ENCODE measurements at regions not wholly inside any gene's neighbourhood (a gene's known extent, or its start where the extent isn't known, plus 50 kb on each side); places are given as distances from the start of the nearest gene placed in this dataset.
"Not testable (repeated sequence)": the region's sequence is repeated elsewhere in the genome, so short reads cannot be mapped to it uniquely, and the experiment has no call there.

DNA sequence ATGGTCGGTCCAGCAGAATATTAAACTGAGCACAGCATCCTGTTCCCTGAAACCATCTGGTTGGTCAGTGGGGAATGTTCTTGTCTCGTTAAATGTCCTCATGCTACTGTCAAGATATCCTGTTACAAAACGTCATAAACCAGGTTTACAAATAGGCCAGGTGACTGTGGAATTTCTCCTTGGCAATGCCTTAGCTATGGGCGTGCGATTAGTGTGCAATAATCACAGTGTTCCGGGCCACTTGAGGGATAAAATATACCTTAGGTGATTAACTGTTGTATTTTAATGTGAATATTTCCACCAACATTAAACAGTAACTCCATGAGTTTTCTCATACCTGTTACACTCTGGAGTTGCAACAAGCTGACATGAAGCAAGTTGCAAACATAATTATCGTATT lies 223.1 kb upstream of the FRG2C start:
- DNase-seq (ENCODE audit: low spot score) = not testable (repeated sequence)

DNA sequence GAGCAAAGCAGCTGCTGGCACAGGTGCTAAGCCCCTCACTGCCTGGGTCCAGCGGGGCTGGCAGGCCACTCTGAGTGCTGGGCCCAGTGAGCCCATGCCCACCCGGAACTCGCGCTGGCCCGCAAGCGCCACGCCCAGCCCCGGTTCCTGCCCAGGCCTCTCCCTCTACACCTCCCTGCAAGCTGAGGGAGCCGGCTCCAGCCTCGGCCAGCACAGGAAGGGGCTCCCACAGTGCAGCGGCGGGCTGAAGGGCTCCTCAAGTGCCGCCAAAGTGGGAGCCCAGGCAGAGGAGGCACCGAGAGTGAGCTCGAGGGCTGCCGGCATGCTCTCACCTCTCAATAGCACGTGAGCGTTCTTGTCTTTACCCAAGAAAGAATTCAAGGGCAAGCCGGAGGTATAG lies 219.5 kb upstream of the FRG2C start:
- not testable (repeated sequence) for DNase-seq (ENCODE audit: low spot score)

DNA sequence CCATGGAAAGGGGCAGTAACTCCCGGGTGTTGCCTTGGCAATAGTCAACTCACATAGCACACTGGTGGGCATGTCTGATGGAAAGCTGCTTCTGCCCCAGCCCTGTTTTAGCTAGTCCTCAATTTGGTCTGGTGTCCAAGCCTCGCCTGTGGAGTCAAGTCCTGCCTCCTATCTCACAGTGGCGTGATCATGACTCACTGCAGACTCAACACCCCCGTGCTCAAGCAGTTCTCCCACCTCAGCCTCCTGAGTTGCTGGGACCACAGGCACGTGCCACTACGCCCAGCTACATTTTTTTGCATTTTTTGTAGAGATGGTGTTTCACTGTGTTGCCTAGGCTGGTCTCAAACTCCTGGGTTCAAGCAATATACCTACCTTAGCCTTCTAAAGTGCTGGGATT lies 218.9 kb upstream of the FRG2C start:
- DNase-seq (ENCODE audit: low spot score) = not testable (repeated sequence)

DNA sequence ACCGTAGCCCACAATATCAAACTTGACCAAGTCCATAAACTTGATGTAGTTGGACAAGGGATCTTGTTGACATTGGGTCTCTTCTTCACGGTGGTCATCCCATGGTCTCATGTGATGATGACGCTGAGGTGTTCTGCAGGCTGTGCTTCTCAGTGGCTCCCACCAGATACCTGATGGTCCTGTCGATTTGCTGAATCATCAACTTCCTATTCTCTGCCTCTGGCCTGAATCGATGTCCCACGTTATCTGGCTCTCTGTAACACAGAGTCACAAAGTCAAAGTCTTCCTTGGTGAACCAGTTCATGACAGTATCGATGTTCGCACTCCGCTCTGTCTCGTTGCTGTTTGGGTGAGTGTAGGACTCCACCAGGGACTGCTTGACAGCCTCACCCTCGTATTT lies 217.2 kb upstream of the FRG2C start:
- DNase-seq (ENCODE audit: low spot score) = not testable (repeated sequence)

DNA sequence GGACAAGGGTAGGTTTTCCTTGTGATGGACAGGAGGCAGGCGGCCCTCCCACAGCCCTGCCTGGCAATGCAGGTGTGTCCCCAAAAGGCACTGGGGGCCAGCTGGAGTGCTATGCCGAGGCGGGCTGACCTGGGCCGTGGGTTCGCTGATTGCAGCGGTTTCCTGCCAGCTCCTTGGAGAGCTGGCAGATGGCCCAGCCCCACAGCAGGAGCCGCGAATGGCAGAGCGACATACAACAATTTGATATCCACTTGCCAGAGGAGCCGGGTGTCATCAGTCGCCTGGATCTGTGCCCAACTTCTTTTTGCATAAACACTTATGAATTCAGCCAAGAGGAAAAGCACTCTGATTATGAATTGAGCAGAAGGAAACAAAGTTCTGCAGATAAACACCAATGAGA lies 210.8 kb upstream of the FRG2C start:
- DNase-seq (ENCODE audit: low spot score) = peak; percentile 48

DNA sequence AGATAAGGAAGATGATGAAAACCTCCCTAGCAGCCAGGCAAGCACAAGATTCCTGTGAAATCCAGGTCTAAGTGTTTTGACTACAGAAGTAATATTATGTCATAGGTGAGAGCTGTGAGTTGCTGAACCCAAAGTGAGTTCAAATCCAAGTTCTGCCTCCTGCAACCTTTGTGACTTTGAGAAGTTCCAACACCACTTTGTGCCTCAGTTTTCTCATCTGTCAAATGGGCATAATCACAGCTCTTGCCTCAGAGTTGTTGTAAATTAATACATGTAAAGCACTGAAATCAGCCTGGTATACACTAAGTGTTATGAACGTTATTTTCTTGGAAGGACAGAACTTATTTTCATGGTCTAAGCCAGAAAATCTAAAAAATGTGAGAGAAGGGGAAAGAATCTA lies 210.3 kb upstream of the FRG2C start:
- not testable (repeated sequence) for DNase-seq (ENCODE audit: low spot score)

DNA sequence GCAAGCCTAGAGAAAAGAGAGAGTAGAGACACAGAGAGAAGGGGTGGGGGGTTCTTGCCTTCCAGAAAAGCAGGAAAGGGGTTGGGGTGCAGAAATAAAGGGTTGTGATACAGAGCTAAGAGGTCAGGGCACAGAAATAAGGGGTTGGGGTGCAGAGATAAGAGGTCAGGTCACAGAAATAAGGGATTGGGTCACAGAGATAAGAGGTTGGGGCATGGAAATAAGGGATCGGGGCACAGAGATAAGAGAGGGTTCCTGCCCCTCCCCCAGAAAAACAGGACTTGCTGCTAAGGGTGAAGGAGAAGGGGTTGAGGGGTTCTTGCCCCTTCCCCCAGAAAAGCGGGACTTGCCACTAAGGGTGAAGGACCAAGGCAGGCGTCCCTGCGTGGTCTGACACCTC lies 189.6 kb upstream of the FRG2C start:
- not testable (repeated sequence) for DNase-seq (ENCODE audit: low spot score)

DNA sequence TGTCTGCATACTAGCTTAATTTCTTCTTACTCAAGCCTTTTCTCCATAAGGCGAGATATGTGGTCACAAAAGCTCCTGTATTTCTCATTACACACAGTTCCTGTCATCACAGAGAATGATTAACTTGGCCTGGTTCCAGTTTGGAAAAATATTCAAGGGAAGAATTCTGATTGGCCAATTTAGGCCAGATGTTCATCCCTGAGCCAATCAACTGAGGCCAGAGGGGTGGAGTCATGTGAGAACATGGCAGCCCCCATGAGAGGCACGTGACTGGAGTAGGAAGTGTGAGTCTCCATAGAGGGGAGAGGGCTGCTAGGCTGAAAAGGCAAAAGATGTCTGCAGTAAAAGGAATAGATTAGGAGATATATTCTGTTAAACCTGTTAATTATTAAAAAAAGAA lies 167.5 kb upstream of the FRG2C start:
- not testable (repeated sequence) for DNase-seq (ENCODE audit: low spot score)

DNA sequence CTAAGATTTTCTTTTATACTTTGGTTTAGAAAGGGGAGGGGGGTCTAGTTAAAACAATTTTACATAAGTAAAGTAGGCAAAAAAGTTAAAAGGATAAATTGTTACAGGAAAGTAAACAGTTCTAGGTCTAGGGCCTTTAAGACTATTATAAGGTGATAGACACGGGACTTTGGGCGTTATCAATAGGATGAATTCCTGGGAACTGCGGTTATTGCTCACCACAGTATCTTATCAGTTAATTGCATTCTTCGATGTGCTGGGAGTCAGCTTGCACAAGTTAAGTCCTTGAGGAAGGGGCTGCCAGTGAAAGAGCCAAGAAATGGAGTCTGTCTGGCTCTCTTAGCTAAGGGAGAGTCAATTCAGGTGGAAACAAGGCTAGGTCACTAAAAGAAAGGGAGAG lies 163.8 kb upstream of the FRG2C start:
- DNase-seq (ENCODE audit: low spot score) = not testable (repeated sequence)

DNA sequence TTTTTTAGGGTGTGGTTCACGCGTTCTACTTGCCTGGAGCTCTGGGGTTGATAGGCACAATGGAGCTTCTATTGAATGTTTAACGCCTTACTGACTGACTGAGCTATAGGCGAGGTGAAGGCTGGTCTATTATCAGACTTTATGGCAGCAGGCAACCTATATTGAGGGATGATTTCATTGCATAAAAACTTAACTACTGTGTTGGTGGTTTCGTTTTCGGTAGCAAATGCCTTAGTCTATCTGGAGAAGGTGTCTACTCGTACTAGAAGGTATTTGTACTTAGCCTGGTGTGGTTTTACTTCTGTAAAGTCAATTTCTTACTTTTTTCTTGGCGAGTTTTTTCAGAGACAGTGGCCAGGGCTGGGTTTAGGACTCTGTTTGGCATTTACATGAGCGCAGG lies 162.0 kb upstream of the FRG2C start:
- not testable (repeated sequence) for DNase-seq (ENCODE audit: low spot score)

DNA sequence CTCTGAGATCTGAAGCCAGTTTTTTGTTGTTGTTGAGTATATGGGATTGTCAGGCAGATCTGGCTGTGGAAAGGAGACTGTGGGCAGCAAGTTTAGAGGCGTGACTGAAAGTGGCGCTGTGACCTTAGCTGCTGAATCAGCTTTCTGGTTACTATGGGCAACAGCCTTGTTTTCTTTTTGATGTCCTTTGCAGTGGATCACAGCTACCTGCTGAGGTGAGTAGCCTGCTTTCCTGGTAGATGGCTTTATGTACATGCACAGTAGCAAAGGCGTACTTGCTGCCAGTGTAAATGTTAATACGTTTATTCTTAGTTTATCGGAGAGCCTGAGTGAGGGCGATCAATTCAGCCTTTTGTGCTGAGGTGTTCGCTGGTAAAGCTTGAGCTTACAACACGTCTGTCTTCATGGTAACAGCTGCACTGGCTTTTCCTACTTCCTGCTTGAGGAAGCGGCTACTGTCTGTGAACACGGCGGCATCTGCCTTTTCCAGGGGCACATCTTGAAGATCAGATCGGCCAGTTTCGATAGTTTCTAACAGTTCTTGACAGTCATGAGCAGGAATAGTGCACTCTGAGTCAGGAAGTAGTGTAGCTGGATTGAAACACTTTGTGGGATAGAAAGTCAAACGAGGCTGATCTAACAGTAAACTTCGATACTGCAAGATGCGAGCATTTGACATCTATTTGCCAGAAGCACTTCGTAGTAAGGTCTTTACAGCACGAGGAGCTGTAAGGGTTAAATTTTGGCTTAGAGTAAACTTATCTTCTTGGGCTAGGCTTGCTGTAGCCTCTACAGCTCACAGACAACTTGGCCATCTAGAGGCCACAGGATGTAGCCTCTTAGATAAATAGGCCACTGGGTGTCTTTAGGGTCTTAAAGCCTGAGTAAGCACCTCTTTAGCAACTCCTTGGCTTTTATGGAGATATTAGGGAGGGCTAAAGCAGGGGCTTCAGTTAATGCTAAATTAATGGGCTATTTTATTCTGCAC lies 161.1 kb upstream of the FRG2C start:
- peak; percentile 10 for DNase-seq (ENCODE audit: low spot score)

DNA sequence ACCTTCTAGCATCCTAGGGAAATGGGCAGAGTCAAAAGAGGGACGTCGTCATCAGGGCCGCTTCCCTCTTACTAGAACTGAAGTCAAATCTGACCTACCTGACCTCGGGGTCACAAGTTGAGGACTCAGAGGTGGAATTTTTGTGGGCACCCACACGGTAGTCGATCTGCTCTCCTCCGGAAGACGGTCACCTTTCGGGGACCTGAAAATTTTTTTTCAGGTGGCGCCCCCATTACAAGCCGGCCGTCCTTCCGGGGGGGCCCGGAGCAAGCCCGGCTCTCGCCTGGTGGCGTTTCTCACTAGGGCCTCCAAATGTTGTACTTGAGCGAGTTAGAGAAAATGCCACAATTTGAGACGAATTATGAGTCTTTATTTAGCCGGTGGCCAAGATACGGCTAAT lies 157.5 kb upstream of the FRG2C start:
- no peak for DNase-seq (ENCODE audit: low spot score)

DNA sequence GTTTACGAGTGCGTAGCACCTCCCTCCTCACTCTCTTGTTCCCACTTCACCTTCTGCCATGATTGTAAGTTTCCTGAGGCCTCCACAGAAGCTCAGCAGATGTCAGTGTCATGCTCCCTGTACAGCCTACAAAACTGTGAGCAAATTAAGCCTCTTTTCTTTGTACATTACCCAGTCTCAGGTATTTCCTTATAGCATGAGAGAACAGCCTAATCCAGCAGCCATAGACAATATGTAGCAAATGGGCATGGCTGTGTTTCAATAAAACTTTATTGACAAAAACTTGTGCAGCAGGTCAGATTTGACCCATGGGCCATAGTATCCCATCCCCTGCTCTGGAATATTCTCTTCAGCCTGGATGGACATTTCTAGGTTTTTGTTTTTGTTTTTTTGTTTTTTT lies 156.2 kb upstream of the FRG2C start:
- DNase-seq (ENCODE audit: low spot score) = not testable (repeated sequence)

DNA sequence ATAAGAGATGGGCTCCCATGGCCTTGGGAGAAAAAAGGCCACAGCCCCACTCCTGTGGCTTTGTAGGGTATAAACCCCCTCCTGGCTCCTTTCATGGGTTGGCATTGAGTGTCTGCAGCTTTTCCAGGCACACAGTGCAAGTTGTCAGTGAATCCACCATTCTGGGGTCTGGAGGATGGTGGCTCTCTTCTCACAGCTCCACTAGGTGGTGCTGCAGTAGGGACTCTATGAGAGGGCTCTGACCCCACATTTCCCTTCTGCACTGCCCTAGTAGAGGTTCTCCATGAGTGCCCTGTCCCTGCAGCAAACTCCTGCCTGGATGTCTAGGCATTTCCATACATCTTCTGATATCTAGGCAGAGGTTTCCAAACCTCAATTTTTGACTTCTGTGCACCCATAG lies 136.5 kb upstream of the FRG2C start:
- not testable (repeated sequence) for DNase-seq (ENCODE audit: low spot score)

DNA sequence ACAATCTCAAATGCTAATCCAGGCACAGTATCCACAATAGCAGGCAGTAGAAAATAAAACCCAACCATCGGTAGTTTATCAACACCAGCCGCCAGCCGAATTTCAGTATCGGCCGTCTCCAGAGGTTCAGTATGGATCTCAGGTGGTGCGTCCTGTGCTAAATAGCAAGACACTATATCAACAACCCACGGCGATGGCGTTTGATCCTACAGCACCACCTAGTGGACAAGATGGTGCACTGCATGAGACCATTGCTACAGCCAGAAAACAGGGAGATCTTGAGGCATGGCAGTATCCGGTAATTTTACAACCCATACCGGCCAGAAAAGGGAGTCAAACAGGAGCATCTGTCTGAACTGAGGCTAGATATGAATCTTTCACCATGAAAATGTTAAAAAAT lies 112.0 kb upstream of the FRG2C start:
- peak; percentile 5 for DNase-seq (ENCODE audit: low spot score)

DNA sequence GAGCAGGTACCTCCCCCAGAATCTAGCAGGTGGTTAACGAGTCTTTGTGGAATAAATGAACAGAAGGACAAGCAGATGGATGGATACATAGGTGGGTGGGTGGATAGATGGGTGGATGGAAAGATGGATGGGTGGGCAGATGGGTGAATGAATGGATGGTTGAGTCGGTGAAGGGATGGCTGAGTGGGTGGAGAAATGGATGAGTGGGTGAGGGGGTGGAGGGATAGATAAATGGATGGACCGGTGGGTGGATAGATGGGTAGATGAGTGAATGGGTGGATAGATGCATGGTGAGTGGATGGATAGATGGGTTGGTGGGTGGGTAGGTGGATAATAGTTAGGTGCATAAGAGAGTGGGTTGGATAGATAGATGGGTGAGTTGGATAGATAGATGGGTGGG lies 99.7 kb upstream of the FRG2C start:
- DNase-seq (ENCODE audit: low spot score) = not testable (repeated sequence)

DNA sequence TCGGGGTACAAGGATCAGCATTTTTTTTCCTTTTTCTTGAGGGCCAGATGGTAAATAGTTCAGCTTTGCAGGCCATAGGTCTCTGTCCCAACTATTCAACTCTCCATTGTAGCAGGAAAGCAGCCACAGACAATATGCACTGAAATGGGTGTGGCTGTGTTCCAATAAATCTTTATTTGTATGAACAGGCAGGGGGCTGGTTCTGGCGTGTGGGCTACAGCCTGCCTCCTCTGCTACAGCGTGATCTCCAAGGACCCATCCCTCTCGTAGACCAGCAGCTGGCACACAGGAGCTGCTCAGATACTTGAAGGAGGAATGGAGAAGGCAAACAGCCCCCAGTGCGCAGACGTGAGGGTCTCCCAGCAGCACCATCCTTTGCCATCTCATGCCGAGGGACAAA lies 91.8 kb upstream of the FRG2C start:
- not testable (repeated sequence) for DNase-seq (ENCODE audit: low spot score)

DNA sequence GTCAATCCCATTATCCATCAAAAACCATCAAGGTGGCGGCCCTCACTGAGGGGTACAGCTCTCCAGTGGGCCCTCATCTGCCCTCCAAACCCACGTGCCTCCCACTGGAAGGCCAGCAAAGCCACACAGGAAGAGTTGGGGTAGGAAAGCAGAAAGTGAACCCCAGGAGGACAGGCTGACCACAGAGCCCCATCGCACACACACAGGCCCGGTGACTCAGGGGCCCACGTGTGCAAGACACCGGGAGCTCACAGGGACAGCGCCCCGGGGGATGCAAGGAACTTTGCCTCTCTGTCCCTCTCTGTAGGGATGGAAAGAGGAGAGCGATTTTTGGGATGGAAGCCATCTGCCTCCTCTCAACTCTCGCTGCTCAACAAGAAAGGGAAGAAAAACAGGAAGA lies 85.0 kb upstream of the FRG2C start:
- not testable (repeated sequence) for DNase-seq (ENCODE audit: low spot score)

DNA sequence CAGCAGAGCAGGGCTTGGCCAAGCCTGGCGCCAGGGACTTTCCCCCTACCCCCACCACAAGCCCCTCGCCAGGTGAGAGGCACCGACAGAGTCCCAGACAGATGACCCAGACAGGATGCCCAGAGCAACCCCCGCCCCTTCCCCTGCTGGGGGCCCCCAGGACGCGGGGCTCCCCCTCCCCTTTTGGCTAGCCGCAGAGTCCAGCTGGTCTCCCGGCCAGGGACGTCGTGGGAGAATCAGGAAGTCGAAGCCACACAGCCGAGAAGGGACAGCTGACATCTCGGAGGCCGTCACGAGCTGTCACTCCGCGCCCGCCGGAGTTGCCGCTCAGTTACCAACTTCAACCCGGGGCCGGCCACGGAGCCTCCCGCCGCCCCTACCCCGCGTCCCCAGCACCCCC lies 84.6 kb upstream of the FRG2C start:
- not testable (repeated sequence) for DNase-seq (ENCODE audit: low spot score)

DNA sequence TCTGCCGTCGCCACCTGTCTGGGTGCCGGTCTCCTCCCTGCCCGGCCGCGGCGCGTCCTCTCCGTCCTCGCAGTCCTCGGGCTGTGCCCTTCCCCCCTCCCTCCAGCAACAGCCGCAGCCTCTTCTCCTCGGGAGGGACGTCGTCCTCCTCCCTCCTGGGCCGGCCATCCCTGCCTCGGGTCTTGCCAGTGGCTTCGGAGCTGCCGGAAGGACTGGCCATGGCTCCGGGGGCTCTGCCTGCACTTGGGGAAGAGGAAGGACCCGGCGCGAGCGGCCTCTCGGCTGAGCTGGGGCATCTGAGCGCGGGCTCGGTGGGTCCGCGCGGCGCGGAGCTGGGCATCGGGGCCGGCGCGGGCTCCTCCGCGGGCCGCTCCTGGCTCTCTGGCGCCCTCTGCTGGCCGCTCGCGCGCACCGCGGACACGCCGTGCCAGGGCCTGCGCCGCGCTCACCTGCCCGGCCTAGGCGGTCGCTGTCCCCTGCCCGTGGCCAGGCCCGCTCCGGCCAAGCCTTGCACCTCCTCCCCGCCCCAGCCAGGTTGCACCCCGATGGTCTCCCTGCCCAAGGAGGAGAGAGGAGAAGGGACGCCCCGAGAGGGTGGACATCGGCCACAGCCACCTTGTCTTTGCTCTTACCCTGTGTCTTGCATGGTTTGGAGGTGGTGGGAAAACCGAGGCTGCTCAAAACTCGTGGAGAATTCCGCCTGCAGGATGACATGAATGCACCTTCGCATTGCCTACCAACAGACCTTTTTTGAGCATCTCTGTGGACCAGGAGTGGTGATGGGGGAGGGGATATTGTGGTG lies 83.9 kb upstream of the FRG2C start:
- not testable (repeated sequence) for DNase-seq (ENCODE audit: low spot score)

DNA sequence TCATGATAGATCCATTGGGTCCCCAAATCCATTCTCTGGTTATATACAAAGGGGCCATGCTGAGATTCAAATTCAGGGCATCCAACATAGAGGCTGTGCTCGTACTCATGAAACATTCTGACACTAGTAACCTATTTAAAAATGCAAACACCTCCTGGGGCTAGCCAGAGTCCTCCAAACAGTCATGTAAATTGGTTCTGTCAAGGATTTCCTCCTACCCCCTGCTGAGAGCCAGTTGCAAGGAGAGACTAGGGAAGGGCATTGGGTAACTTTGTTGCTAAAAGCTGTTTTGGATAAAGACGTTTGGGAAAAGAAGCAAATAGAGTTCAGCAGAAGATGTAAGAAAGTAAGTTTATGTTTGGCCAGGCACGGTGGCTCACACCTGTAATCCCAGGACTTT lies 81.6 kb upstream of the FRG2C start:
- DNase-seq (ENCODE audit: low spot score) = not testable (repeated sequence)

DNA sequence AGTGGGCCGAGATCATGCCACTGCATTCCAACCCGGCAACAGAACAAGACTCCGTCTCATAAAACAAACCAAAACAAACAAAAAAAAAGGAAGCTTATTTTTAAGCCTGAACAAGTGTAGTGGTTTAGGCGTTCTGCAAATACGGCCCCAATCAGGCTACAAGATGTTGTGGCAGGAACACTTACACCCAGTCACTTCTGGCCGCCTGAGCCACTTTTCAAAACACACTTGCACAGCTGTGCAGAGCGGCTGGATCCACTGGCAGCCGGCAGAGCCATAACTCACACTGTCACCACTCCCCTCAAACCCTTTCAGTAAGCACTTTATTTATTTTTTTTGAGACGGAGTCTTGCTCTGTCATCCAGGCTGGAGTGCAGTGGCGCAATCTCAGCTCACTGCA lies 81.0 kb upstream of the FRG2C start:
- peak; percentile 4 for DNase-seq (ENCODE audit: low spot score)

DNA sequence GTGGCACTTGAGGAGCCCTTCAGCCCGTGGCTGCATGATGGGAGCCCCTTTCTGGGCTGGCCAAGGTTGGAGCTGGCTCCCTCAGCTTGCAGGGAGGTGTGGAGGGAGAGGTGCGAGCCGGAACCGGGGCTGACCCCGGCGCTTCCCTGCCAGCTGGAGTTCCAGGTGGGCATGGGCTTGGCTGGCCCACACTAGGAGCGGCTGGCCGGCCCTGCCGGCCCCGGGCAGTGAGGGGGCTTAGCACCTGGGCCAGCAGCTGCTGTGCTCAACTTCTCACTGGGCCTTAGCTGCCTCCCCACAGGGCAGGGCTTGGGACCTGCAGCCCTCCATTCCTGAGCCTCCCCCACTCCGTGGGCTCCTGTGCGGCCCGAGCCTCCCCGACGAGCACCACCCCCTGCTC lies 76.4 kb upstream of the FRG2C start:
- DNase-seq (ENCODE audit: low spot score) = not testable (repeated sequence)

Measured in H4 (cell line).